Fibroblast of skin of right quadriceps (primary cell): ENCODE measurements at regions not wholly inside any gene's neighbourhood (a gene's known extent, or its start where the extent isn't known, plus 50 kb on each side); places are given as distances from the start of the nearest gene placed in this dataset.
A peak's percentile ranks its signal among the peaks of the same experiment; 100 is the strongest.
"Not testable (repeated sequence)": the region's sequence is repeated elsewhere in the genome, so short reads cannot be mapped to it uniquely, and the experiment has no call there.

Experiments used
- DNase-seq: peaks from one replicate; pipeline ENCODE4 v3.0.0-alpha.2; 2013

DNA sequence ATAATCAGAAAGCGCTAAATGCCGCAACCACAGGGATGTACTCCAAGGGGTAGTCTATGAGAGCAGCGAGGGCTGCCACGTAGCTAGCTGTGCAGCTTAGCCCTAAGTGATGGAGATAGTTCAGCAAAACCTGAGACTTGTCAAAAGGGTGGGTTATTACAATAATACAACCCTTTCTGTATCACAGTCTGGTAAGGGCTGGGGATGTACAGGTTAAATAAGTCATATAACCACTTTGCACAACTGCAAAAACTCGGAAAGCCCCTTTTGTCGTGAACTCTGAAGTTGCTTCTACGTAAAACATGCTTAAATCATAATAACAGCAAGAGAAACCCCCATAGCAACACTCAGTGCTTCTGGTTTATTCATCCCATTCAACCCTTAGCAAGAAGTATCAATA, 598.8 kb downstream of the SUCLG1 start:
- DNase-seq = no peak

- no peak for DNase-seq
These were observed 599.5 kb downstream of the SUCLG1 start for GRCh38 chr2:83859553-83859952.

DNA sequence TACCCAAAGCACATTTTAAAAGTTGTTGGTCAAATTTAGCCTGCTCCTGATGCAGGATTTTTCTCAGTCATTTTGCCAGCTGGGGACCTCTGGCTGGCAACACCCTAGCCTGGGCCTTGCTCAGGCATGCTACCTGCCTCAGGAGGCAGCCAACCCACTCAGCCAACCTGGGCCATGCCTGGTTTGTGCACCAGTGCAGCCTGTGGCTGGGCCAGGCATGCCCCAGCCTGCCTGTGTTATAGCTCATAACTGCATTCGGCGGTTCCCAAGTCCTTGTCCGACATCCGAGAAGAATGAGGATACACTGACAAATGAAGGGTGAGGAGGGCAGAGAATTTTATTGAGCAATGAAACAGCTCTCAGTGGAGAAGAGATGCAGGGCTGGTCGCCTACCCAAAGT, 608.0 kb downstream of the SUCLG1 start:
- DNase-seq = no peak

GRCh38 chr2:83850071-83850725, 608.9 kb downstream of the SUCLG1 start:
- DNase-seq = peak; percentile 54

- DNase-seq = no peak
These were observed 614.6 kb downstream of the SUCLG1 start for GRCh38 chr2:83844490-83844889.

DNA sequence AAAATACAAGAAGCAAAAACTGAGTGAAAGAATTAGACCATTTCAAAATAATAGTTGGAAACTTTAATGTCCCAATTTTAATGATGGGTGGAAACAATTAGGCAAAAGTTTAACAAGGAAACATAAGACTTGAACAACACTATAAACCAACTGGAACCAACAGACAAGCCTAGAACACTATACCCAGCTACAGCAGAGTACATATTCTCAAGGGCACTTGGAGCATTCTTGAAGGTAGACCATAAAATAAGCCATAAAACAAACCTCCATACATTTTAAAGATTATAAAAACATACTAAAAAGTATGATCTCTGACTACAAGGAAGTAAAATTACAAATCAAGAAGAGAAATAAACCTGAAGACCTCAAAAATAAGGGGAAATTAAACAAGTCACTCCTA, 616.7 kb downstream of the SUCLG1 start:
- DNase-seq = no peak

GRCh38 chr2:83837823-83838222, 621.3 kb downstream of the SUCLG1 start:
- DNase-seq = no peak

GRCh38 chr2:83827618-83828017, 631.5 kb downstream of the SUCLG1 start:
- DNase-seq = no peak

GRCh38 chr2:83826577-83826976, 632.5 kb downstream of the SUCLG1 start:
- DNase-seq = no peak

GRCh38 chr2:83823229-83823628, 635.9 kb downstream of the SUCLG1 start:
- DNase-seq = no peak

- peak; percentile 17 for DNase-seq
These were observed 641.6 kb downstream of the SUCLG1 start for GRCh38 chr2:83817511-83817910.

GRCh38 chr2:83808878-83809277, 650.2 kb downstream of the SUCLG1 start:
- DNase-seq = no peak

GRCh38 chr2:83802604-83803003, 656.5 kb downstream of the SUCLG1 start:
- DNase-seq = no peak

GRCh38 chr2:83795777-83796176, 663.3 kb downstream of the SUCLG1 start:
- no peak for DNase-seq

- not testable (repeated sequence) for DNase-seq
These were observed 668.6 kb downstream of the SUCLG1 start for GRCh38 chr2:83790467-83790866.

GRCh38 chr2:83789674-83790073, 669.4 kb downstream of the SUCLG1 start:
- DNase-seq = not testable (repeated sequence)

- DNase-seq = not testable (repeated sequence)
These were observed 670.0 kb downstream of the SUCLG1 start for GRCh38 chr2:83788938-83789566.

DNA sequence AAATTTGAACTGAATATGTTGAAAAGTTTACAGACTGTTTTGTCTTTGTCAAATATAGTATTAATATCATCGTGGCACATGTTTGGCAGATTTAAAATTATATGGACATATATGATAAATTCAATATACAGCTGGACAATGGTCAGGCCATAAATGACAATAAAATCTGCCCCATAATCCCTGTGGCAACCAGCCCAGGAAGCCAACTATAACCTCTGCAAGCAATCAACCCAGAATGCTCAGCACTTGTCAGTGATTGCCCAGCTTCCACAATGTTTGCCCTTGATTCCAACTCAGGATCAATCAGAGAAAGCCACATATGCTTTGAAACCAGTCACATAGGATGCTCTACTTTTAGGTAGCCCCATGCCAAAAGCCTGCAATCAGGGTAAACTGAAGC, 671.9 kb downstream of the SUCLG1 start:
- no peak for DNase-seq

- DNase-seq = no peak
These were observed 672.9 kb downstream of the SUCLG1 start for GRCh38 chr2:83786140-83786539.

GRCh38 chr2:83784947-83785346, 674.1 kb downstream of the SUCLG1 start:
- DNase-seq = no peak

DNA sequence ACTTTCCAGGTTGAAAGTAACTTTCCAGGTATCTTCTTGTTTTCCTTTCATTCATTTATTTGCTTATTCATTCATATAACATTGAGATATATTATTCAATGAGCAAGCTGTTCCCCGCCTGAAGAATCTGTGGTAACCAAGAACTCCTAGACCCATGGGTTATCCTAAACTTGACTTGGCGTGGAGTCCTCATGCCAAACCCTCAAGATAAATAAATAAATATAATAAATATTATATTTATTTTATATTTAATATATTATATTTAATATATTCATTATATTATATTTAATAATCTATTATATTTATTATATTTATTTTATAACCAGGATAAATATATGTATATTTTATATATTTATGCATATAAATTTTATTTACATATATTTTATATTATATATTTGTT, 674.8 kb downstream of the SUCLG1 start:
- no peak for DNase-seq

GRCh38 chr2:83782122-83782521, 677.0 kb downstream of the SUCLG1 start:
- DNase-seq = no peak

DNA sequence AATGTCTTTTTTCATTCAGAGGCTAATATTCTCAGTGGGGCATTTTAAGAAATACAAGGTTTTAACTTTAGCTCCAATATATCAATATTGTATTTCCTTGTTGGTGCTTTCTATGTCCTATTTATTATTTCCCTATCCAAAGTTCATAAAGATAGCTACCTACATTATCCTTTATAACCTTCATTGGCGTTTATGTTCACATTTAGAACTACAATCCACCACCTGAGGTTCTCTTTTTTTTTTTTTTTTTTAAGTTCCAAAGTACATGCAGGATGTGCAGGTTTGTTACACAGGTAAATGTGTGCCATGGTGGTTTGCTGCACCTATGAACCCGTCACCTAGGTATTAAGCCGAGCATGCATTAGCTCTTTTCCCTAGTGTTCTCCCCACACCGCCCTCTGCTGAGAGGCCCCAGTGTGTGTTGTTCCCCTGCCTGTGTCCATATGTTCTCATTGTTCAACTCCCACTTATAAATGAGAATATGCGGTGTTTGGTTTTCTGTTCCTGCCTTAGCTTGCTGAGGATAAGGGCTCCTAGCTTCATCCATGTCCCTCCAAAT, 694.6 kb downstream of the SUCLG1 start:
- no peak for DNase-seq

DNA sequence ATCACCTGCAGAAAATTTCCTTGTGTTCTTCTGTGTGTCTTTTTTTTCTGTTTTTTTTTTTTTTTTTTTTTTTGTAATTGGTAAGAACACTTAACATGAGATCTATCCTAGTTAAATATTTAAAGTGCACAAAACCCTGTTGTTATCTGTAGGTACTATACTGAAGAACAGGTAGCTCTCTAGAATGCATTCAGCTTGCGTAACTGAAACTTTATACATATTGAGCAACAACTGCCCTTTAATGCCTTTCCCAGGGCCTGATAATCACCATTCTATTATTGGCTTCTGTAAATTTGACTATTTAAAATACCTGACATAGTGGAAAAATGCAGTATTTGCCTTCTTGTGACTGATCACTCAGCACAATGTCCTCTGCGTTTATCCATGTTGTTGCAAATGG, 701.8 kb downstream of the SUCLG1 start:
- DNase-seq = no peak

DNA sequence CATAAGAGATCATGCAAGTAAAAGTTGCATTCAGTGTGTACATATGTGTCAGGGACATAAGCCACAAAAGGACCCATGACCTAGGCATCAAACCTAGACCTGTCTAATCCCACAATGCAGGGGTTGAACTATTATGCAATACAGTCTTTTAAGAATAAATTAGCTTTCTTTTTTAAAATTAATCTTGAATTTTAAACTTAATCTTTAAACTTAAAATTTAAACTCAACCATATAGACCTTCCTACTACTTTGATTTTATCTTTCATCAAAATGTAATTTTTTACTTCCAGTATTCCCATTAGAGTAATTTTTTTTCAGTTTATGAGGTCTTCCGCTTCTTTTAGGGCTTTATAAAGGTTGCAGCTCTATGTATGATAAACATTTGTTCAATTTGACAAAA, 702.9 kb downstream of the SUCLG1 start:
- no peak for DNase-seq
